A673 (cell line): ENCODE measurements at regions not wholly inside any gene's neighbourhood (a gene's known extent, or its start where the extent isn't known, plus 50 kb on each side); places are given as distances from the start of the nearest gene placed in this dataset.

Source experiments
- CTCF ChIP-seq: fragments of 300-800, 200-600 bp; sonication (generic); conservative IDR thresholded peaks from 2 replicates; pipeline ENCODE4 v1.5.1; 2017; ENCODE audit warnings: low read depth, mild to moderate bottlenecking, antibody characterized with exemption, low read length, moderate library complexity, mixed read lengths
- EZH2 ChIP-seq: fragments of 200-600 bp; sonication (generic); IDR thresholded peaks from 2 replicates; pipeline ENCODE4 v1.6.1; 2017; ENCODE audit warnings: borderline replicate concordance, low read depth, mild to moderate bottlenecking, mixed read lengths, antibody characterized with exemption, low read length; ENCODE audit not compliant: poor library complexity, severe bottlenecking

DNA sequence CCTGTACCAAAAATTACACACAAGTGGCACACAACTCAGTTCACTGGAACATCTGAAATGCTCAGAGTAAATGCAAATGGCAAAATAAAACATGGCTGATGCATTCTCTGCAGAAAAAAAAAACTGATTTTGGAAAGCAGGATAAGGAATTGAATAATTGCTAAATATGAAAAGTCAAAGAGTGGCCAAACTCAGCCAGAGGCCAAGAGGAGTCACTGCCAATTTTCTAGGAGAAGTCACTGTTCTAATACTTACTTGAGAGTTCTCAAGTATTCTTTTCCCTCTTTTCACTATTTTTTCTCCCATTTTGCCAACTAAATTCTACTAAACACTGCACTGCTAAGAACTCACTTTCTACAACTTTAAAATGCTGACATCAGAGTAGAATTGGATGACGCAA is 1018.6 kb downstream of the TUSC7 start:
- TF ChIP-seq CTCF: no peak
- TF ChIP-seq EZH2: no peak
